ENCODE measurements at regions not wholly inside any gene's neighbourhood (a gene's known extent, or its start where the extent isn't known, plus 50 kb on each side); places are given as distances from the start of the nearest gene placed in this dataset.
"Not testable (repeated sequence)": the region's sequence is repeated elsewhere in the genome, so short reads cannot be mapped to it uniquely, and the experiment has no call there.

DNA sequence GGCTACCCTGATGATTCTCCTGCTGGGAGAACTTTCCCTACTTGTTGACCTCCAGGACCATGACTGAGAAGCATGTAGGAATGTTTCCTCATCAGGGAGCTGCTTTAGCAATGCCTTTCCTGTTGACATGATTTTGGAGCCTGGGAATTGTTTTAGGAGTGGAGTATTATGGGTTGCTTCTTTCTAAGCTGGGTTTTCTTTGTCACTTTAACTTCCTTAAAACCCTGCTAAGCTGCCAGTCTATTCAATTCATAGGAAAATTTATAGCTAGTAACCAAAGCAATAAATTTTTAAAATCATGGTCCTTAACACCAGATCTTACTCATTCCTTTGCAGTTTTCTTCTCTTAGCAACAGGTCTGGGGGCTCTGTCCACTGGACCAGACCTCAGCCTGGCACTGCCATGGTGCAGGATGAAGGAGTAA, 125.6 kb upstream of the TACR1 start:
- no peak for DNase-seq (ENCODE audit: low spot score)

GRCh38 chr2:75324141-75324540, 124.8 kb upstream of the TACR1 start:
- no peak for DNase-seq (ENCODE audit: low spot score)

DNA sequence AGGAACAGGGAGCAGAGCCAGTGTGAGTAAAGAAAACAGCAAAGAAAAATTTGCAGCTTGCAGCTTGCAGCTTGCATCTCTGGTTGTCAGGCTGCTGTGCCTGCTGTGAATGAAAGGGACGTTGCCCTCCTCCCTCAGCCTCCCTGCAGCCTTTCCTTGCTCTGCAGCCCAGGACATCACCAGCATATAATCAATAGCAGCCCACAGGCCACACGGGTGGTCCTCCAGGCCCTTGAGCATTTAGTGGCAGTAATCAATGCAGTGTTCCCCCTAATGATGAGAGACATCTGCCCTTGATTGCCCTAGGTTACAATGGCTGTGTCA, 122.2 kb upstream of the TACR1 start:
- DNase-seq (ENCODE audit: low spot score): peak; percentile 52

DNA sequence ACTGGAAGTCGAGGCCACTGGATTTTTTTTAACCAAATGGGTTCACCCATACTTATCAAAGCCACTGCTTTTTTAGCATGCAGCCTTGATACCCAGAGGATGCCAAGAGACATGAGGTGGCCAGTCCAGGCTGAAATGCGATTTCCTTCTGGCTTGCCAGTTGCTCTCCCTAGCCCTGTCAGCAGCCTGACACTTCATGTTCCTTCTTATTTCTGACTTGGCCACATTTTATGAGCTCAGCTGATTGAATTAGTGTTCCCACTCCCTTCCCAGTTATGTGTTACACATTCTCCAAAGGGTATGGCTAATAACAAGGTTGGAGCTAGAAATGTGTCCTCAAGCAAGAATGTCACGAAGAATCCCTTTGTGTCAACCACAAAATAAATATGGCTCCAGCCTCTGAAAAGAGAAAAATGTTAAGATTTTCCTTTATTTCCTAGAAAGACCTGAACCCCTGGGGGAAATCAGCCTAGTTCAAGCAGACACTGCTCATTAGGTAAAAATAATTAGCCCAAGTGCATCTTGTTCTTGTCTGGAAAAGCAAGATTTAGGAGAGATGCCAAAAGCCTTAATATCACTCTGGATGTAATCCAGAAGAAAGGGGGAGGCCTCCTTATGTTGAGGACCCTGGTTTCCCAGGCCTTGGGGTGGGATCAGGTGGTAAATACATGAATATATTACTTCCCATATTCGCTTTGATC, 121.7 kb upstream of the TACR1 start:
- DNase-seq (ENCODE audit: low spot score): no peak

DNA sequence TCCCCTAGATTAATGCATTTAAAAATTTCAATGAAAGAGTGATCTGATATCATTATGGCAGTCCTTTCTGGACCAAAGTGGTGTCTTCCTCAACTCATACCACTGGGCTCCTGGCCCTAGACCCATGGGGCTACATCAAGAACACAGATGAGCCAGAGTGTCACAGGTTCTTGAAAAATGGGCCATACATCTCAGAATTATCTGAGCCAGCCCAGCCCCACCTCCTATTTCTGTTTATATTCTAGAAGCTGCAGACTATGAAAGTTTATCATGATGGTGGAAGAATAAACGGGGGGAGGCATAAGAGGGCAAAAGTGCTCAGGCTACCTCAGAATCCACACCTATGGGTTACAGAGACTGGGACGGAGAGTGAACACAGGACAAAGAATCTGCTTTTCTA, 120.6 kb upstream of the TACR1 start:
- no peak for DNase-seq (ENCODE audit: low spot score)

DNA sequence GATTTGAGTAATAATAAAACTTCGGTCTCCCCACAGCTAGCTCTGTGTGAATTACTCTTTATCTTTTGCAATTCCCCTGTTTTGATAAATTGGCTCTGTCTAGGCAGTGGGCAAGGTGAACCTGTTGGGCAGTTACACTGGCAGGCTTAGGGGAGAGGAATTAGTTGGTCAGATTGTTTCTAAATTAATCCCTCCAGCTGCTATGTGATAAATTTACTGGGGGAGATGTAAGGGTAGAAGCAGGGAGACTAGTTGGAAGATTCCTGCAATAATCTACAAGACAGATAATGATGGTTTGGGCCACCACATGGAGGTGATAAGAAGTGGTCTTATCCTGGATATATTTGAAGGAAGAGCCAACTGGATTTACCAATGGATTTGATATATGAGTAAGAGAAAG, 118.5 kb upstream of the TACR1 start:
- no peak for DNase-seq (ENCODE audit: low spot score)

DNA sequence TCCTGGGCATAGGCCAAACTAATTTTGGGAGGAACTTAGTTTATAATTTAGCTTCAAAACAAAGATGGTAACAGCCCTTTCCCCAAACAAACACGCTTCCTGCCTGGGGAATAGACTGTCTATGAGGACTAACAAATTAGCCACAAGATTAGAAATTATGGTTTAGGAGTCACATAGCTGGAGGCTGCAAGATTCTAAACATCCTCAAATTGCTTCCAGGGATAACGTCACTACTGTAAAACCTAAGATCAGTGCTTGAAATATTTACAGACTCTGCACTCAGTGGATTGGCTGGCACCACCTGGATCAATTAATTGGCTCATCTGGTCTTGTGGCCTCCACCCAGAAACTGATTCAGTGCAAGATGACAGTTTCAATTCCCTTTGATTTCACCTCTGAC, 118.0 kb upstream of the TACR1 start:
- DNase-seq (ENCODE audit: low spot score): no peak

DNA sequence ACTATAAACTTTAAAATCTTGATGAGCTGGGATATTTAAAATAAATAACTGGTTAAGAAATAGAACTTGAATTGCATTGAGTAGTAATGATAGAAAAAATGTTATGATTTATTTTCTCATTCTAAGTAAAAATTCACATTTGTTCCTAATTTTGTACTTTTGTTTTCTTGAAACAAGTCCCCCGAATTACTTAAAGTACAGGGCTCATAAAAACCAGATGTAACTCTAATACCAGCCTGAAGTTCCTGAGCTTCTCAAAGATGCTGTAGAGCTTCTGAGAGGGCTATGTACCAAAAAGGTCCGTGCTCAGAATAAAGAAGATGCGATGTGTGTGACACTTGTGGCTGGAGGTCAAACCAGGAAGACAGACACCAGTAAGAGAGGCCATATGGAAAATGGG, 116.1 kb upstream of the TACR1 start:
- no peak for DNase-seq (ENCODE audit: low spot score)

DNA sequence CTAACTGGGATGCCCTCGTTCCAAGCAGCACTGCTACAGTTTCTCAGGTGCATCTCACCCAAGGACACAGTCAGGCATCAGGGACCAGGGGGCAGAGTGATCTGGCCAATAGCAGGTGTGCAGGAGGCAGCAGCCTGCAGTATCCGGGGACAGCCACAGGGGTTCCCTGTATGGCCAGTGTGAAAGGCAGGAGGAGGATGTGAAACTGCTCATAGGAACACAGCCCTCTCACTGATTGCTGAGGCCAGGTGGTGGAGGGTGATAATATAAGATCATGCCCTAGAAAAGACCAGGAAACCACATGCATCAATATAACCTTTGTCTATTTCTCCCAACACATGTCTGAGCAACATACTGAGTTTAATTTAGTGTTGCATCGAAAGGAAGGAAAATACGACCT, 112.7 kb upstream of the TACR1 start:
- DNase-seq (ENCODE audit: low spot score): peak; percentile 58

GRCh38 chr2:75311521-75311920, 112.2 kb upstream of the TACR1 start:
- DNase-seq (ENCODE audit: low spot score): no peak

DNA sequence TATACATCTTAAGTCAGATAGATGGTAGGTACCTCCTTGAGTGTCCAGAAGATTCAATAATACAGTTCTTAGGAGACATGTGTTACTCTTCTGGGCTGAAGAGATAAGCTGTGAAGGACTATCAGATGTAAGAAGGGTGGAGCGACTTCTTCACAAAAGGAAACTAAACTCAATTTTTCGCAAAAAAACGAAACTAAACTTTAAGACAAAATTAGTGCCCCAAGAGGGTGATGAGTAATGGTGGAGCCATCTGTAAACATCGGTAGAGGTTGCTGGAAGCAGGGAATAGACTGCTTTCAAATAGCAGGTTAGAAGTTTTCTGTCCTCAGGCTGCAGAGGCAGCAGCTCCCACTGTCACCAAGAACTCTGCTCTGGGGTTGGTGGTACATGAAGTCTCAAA, 111.6 kb upstream of the TACR1 start:
- no peak for DNase-seq (ENCODE audit: low spot score)

DNA sequence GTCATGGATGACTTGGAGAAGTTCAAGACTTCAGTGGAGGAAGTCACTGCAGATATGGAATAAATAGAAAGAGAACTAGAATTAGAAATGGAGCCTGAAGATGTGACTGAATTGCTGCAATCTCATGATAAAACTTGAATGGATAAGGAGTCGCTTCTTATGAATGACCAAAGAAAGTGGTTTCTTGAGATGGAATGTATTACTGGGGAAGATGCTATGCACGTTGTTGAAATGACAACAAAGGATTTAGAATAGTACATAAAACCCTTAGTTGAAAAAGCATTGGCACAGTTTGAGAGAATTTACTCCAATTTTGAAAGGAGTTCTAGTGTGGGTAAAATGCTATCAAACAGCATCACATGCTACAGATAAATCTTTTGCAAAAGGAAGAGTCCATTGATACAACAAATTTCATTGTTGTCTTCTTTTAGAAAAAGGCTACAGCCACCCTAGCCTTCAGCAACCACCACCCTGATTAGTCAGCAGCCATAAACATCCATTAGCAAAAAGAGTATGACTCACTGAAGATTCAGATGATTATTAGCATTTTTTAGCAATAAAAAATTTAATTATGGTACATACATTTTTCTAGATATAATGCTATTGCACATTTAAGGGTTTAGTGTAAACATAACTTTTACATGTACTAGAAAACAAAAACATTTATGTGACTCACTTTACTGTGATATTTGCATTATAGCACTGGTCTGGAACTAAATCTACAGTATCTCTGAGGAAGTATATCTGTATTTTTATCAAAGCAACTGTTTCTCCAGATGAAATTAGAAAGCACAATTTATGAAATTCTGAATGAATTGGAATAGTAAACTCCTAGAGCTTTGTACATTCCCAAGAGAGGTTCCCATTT, 110.5 kb upstream of the TACR1 start:
- DNase-seq (ENCODE audit: low spot score): no peak

- DNase-seq (ENCODE audit: low spot score): no peak
These were observed 103.9 kb upstream of the TACR1 start for GRCh38 chr2:75303227-75303626.

GRCh38 chr2:75294362-75294761, 95.0 kb upstream of the TACR1 start:
- no peak for DNase-seq (ENCODE audit: low spot score)

- no peak for DNase-seq (ENCODE audit: low spot score)
These were observed 93.5 kb upstream of the TACR1 start for GRCh38 chr2:75292826-75293225.

DNA sequence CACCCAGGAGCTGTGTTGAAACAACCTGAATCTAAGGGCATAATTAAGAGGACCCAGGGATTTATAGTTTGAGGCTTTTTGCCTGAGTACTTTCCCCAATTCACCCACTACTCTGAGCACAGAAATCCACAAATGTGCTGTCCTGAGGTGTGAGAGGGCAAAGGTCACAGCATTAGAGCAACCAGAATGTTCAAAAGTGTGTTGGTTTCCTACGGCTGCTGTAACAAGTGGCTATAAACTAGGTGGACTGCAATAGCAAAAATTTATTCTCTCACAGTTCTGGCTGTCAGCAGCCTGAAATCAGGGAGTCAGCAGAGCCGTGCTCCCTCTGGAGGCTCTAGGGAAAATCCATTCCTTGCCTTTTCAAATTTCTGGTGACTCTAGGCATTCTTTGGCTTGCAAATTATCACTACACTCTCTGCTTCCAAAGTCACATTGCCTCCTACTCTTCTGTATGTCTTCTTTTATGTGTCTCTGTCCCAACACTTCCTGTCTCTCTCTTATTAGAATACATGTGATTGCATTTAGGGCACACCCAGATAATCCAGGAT, 91.4 kb upstream of the TACR1 start:
- DNase-seq (ENCODE audit: low spot score): no peak

GRCh38 chr2:75289771-75290170, 90.5 kb upstream of the TACR1 start:
- DNase-seq (ENCODE audit: low spot score): no peak

DNA sequence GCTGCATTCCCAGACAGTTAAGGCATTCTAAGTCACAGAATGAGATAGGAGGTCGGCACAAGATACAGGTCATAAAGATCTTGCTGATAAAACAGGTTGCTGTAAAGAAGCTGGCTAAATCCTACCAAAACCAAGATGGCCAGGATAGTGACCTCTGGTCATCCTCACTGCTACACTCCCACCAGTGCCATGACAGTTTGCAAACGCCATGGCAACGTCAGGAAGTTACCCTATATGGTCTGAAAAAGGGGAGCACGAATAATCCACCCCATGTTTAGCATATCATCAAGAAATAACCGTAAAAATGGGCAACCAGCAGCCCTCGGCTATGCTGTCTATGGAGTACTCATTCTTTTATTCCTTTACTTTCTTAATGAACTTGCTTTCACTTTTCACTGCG, 89.9 kb upstream of the TACR1 start:
- DNase-seq (ENCODE audit: low spot score): not testable (repeated sequence)

DNA sequence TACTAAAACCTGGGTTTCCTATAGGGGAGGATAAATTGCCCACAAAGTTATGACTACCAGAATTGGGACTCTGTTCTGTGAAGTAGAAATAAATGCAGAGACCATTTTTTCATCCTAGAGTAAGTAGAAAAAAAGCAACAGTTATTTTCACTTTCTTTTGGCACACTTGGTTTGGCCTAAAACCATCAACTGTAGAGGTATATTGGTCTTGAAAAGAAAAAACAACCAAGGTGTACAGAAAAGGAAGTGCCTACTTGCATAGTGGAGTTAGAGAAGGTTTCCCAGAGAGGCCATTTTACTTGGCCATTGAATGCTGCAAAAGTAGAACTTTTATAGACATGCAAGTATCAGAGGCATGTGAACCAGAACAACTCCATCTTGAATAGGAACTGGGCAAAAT, 89.4 kb upstream of the TACR1 start:
- DNase-seq (ENCODE audit: low spot score): no peak

GRCh38 chr2:75287624-75288316, 88.5 kb upstream of the TACR1 start:
- DNase-seq (ENCODE audit: low spot score): no peak

DNA sequence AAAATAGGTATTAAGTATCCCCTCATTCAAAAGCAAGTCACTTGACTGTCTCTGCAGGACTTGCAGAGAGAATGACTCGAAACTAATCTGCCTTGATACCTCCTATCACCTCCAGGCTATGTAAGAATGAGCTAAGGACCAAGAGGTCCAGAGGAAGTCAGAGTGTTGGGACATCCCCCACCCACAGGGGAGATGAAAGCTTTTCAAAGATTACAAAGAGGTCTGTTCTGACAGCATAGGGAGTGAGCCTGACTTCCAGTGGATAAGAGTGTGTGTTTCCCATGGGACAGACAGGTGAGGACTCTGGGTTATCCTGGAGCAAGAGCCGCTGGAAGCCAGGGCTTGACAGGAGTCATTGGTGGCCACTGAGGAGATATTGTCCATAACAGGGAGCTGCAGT, 85.0 kb upstream of the TACR1 start:
- no peak for DNase-seq (ENCODE audit: low spot score)

GRCh38 chr2:75278821-75279379, 79.6 kb upstream of the TACR1 start:
- no peak for DNase-seq (ENCODE audit: low spot score)

- DNase-seq (ENCODE audit: low spot score): no peak
These were observed 79.0 kb upstream of the TACR1 start for GRCh38 chr2:75278314-75278713.
